ENCODE measurements at regions not wholly inside any gene's neighbourhood (a gene's known extent, or its start where the extent isn't known, plus 50 kb on each side); places are given as distances from the start of the nearest gene placed in this dataset.

DNA sequence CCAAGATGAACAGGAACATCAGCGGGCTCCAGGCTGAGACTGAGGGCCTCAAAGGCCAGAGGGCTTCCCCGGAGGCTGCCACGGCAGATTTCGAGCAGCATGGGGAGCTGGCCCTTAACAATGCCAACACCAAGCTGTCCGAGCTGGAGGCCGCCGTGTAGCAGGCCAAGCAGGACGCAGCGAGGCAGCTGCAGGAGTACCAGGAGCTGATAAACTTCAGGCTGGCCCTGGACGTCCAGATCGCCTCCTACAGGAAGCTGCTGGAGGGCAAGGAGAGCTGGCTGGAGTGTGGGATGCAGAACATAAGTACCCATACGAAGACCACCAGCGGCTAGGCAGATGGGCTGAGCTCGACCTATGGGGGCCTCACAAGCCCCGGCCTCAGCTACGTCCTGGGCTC lies 823.4 kb upstream of the NEGR1 start:
- Histone ChIP-seq H4K20me1 (ENCODE audit: insufficient read depth) (no peaks in the 10 kb centered on the region), H3K9me3 (ENCODE audit: low read length) (no peaks in the 10 kb centered on the region), H3K9me2 (ENCODE audit: insufficient read depth, low read length) (no peaks in the 10 kb centered on the region), H3K9ac (ENCODE audit: low read length) (no peak overlapping the region), H3K79me2 (replicated peaks; ENCODE audit: insufficient read depth, low read length) (no peaks in the 10 kb centered on the region), H3K4me3 (ENCODE audit: low read length) (no peak overlapping the region), H3K4me2 (ENCODE audit: low read length) (no peak overlapping the region), H3K27me3 (ENCODE audit: insufficient read depth, low read depth, low read length) (no peaks in the 10 kb centered on the region), H3K27ac (ENCODE audit: low read length) (no peak overlapping the region), H3K36me3 (ENCODE audit: insufficient read depth, low read length) (no peaks in the 10 kb centered on the region), H2AFZ (ENCODE audit: low read depth, low read length) (no peak overlapping the region), H3F3A (ENCODE audit: insufficient read depth, low read length, poor library complexity, severe bottlenecking) (no peaks in the 10 kb centered on the region)
- TF ChIP-seq MXI1 (conservative IDR thresholded peaks at IDR 0.05; ENCODE audit: poor library complexity, severe bottlenecking) = no peak
- no peak for TF ChIP-seq EP300 (conservative IDR thresholded peaks at IDR 0.05; ENCODE audit: poor library complexity, severe bottlenecking)
- TF ChIP-seq, protein P1, sequence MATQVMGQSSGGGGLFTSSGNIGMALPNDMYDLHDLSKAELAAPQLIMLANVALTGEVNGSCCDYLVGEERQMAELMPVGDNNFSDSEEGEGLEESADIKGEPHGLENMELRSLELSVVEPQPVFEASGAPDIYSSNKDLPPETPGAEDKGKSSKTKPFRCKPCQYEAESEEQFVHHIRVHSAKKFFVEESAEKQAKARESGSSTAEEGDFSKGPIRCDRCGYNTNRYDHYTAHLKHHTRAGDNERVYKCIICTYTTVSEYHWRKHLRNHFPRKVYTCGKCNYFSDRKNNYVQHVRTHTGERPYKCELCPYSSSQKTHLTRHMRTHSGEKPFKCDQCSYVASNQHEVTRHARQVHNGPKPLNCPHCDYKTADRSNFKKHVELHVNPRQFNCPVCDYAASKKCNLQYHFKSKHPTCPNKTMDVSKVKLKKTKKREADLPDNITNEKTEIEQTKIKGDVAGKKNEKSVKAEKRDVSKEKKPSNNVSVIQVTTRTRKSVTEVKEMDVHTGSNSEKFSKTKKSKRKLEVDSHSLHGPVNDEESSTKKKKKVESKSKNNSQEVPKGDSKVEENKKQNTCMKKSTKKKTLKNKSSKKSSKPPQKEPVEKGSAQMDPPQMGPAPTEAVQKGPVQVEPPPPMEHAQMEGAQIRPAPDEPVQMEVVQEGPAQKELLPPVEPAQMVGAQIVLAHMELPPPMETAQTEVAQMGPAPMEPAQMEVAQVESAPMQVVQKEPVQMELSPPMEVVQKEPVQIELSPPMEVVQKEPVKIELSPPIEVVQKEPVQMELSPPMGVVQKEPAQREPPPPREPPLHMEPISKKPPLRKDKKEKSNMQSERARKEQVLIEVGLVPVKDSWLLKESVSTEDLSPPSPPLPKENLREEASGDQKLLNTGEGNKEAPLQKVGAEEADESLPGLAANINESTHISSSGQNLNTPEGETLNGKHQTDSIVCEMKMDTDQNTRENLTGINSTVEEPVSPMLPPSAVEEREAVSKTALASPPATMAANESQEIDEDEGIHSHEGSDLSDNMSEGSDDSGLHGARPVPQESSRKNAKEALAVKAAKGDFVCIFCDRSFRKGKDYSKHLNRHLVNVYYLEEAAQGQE (IDR thresholded peaks at IDR 0.05; ENCODE audit: borderline replicate concordance) = no peak
- TF ChIP-seq EZH2 (IDR thresholded peaks at IDR 0.05; ENCODE audit: borderline replicate concordance, insufficient read depth, low read length, poor library complexity, severe bottlenecking) = no peak
- TF ChIP-seq RAD21 (conservative IDR thresholded peaks at IDR 0.05) = no peak
- no peak for TF ChIP-seq TAF1 (IDR thresholded peaks at IDR 0.05; ENCODE audit: low read depth)
- TF ChIP-seq SMC3 (conservative IDR thresholded peaks at IDR 0.05; ENCODE audit: poor library complexity) = no peak
- TF ChIP-seq, protein P2, sequence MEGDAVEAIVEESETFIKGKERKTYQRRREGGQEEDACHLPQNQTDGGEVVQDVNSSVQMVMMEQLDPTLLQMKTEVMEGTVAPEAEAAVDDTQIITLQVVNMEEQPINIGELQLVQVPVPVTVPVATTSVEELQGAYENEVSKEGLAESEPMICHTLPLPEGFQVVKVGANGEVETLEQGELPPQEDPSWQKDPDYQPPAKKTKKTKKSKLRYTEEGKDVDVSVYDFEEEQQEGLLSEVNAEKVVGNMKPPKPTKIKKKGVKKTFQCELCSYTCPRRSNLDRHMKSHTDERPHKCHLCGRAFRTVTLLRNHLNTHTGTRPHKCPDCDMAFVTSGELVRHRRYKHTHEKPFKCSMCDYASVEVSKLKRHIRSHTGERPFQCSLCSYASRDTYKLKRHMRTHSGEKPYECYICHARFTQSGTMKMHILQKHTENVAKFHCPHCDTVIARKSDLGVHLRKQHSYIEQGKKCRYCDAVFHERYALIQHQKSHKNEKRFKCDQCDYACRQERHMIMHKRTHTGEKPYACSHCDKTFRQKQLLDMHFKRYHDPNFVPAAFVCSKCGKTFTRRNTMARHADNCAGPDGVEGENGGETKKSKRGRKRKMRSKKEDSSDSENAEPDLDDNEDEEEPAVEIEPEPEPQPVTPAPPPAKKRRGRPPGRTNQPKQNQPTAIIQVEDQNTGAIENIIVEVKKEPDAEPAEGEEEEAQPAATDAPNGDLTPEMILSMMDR (IDR thresholded peaks at IDR 0.05; ENCODE audit: poor library complexity, severe bottlenecking) = no peak
- no peak for TF ChIP-seq POLR2AphosphoS5 (IDR thresholded peaks at IDR 0.05)

DNA sequence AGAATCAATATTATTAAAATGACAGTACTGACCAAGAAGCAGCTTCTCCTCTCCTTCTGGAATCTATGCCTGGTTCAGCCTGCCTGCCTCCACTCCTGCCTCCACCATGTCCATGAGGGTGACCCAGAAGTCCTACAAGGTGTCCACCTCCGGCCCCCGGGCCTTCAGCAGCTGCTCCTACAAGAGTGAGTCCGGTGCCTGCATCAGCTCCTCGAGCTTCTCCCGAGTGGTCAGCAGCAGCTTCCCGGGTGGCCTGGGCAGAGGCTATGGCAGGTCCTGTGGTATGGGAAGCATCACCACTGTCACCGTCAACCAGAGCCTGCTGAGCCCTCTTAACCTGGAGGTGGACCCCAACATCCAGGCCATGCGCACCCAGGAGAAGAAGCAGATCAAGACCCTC lies 822.4 kb upstream of the NEGR1 start:
- no peaks in the 10 kb centered on the region for H3F3A ChIP-seq (ENCODE audit: insufficient read depth, low read length, poor library complexity, severe bottlenecking)
- H3K79me2 ChIP-seq (replicated peaks; ENCODE audit: insufficient read depth, low read length) = no peaks in the 10 kb centered on the region
- no peaks in the 10 kb centered on the region for H3K27me3 ChIP-seq (ENCODE audit: insufficient read depth, low read depth, low read length)
- no peaks in the 10 kb centered on the region for H3K9me3 ChIP-seq (ENCODE audit: low read length)
- H4K20me1 ChIP-seq (ENCODE audit: insufficient read depth) = no peaks in the 10 kb centered on the region
- H2AFZ ChIP-seq (ENCODE audit: low read depth, low read length) = no peak overlapping the region
- no peak overlapping the region for H3K4me2 ChIP-seq (ENCODE audit: low read length)
- H3K9ac ChIP-seq (ENCODE audit: low read length) = no peak overlapping the region
- H3K4me3 ChIP-seq (ENCODE audit: low read length) = no peak overlapping the region
- H3K27ac ChIP-seq (ENCODE audit: low read length) = no peak overlapping the region
- TF ChIP-seq, protein P2 (IDR thresholded peaks at IDR 0.05; ENCODE audit: poor library complexity, severe bottlenecking) = no peak
- TF ChIP-seq, protein P1 (IDR thresholded peaks at IDR 0.05; ENCODE audit: borderline replicate concordance) = no peak
- no peak for TF ChIP-seq SMC3 (conservative IDR thresholded peaks at IDR 0.05; ENCODE audit: poor library complexity)
- TF ChIP-seq EP300 (conservative IDR thresholded peaks at IDR 0.05; ENCODE audit: poor library complexity, severe bottlenecking) = no peak
- no peak for TF ChIP-seq TAF1 (IDR thresholded peaks at IDR 0.05; ENCODE audit: low read depth)
- TF ChIP-seq MXI1 (conservative IDR thresholded peaks at IDR 0.05; ENCODE audit: poor library complexity, severe bottlenecking) = no peak
- TF ChIP-seq POLR2AphosphoS5 (IDR thresholded peaks at IDR 0.05) = no peak
- TF ChIP-seq RAD21 (conservative IDR thresholded peaks at IDR 0.05) = no peak
- no peak for TF ChIP-seq EZH2 (IDR thresholded peaks at IDR 0.05; ENCODE audit: borderline replicate concordance, insufficient read depth, low read length, poor library complexity, severe bottlenecking)
- no peaks in the 10 kb centered on the region for H3K9me2 ChIP-seq (ENCODE audit: insufficient read depth, low read length)
- no peaks in the 10 kb centered on the region for H3K36me3 ChIP-seq (ENCODE audit: insufficient read depth, low read length)
